HCT116 (cell line): ENCODE measurements at regions not wholly inside any gene's neighbourhood (a gene's known extent, or its start where the extent isn't known, plus 50 kb on each side); places are given as distances from the start of the nearest gene placed in this dataset.

Source experiments
- ATF3 ChIP-seq: IDR thresholded peaks from 2 replicates; pipeline ENCODE4 v1.6.1; 2012
- CTCF ChIP-seq, 3 experiments: fragments of 200-600 bp in 1 of 3; sonication (generic) in 1 of 3; IDR thresholded peaks in 2 of 3; conservative IDR thresholded peaks in 1 of 3; 2 replicates each; pipeline ENCODE4 v1.5.1; 2012 to 2017; ENCODE audit warnings: low read depth in 2 of 3, low read length in 2 of 3, antibody characterized with exemption in 1 of 3, borderline replicate concordance in 1 of 3, control low read depth in 1 of 3, mild to moderate bottlenecking in 1 of 3, mixed read lengths in 1 of 3, mixed run types in 1 of 3, moderate library complexity in 1 of 3; ENCODE audit not compliant: insufficient read depth in 1 of 3
- EGR1 ChIP-seq: IDR thresholded peaks from 2 replicates; pipeline ENCODE4 v1.6.1; 2012; ENCODE audit warnings: low read depth
- EZH2 ChIP-seq: fragments of 200-600 bp; sonication (generic); IDR thresholded peaks from 2 replicates; pipeline ENCODE4 v1.6.1; 2017; ENCODE audit warnings: antibody characterized with exemption, mixed run types
- EZH2phosphoT487 ChIP-seq: fragments of 200-600 bp; IDR thresholded peaks from 2 replicates; pipeline ENCODE4 v1.6.1; 2018; ENCODE audit warnings: antibody characterized with exemption, borderline replicate concordance
- FOSL1 ChIP-seq: IDR thresholded peaks from 2 replicates; pipeline ENCODE4 v1.6.1; 2012; ENCODE audit warnings: low read depth
- POLR2A ChIP-seq: IDR thresholded peaks from 2 replicates; pipeline ENCODE4 v1.7.0; 2011; ENCODE audit warnings: borderline replicate concordance; ENCODE audit not compliant: insufficient read depth, insufficient read length; ENCODE audit errors: extremely low read depth
- POLR2AphosphoS5 ChIP-seq: IDR thresholded peaks from 2 replicates; pipeline ENCODE4 v1.6.1; 2011; ENCODE audit warnings: mild to moderate bottlenecking, low read depth, low read length, moderate library complexity
- REST ChIP-seq: IDR thresholded peaks from 2 replicates; pipeline ENCODE4 v1.6.1; 2012; ENCODE audit warnings: low read depth
- SIN3A ChIP-seq: IDR thresholded peaks from 2 replicates; pipeline ENCODE4 v1.6.1; 2012; ENCODE audit warnings: low read depth
- YY1 ChIP-seq: IDR thresholded peaks from 2 replicates; pipeline ENCODE4 v1.6.1; 2011; ENCODE audit warnings: low read length, low read depth, moderate library complexity, mild to moderate bottlenecking; ENCODE audit not compliant: insufficient replicate concordance; ENCODE audit errors: extremely low read depth

GRCh38 chr10:56698506-56698905 is 337.4 kb upstream of the ZWINT start:
- TF ChIP-seq YY1 (no peak), CTCF (IDR thresholded peaks at IDR 0.05 in 2 of 3, conservative IDR thresholded peaks at IDR 0.05 in 1 of 3; ENCODE audit: borderline replicate concordance in 1 of 3, insufficient read depth in 1 of 3, low read depth in 2 of 3, low read length in 2 of 3) (no peak), REST (no peak), POLR2A (no peak), SIN3A (no peak), EZH2 (no peak), EGR1 (no peak), EZH2phosphoT487 (no peak), POLR2AphosphoS5 (no peak), ATF3 (no peak), FOSL1 (no peak)
